GM21423 (cell line): ENCODE measurements at regions not wholly inside any gene's neighbourhood (a gene's known extent, or its start where the extent isn't known, plus 50 kb on each side); places are given as distances from the start of the nearest gene placed in this dataset.
"Not testable (repeated sequence)": the region's sequence is repeated elsewhere in the genome, so short reads cannot be mapped to it uniquely, and the experiment has no call there.

Experiments used
- ATAC-seq: cut with Tn5 transposase; IDR thresholded peaks from one replicate; pipeline ENCODE4 v1.9.1; 2021; ENCODE audit warnings: mild to moderate bottlenecking, moderate library complexity; ENCODE audit not compliant: unreplicated experiment

DNA sequence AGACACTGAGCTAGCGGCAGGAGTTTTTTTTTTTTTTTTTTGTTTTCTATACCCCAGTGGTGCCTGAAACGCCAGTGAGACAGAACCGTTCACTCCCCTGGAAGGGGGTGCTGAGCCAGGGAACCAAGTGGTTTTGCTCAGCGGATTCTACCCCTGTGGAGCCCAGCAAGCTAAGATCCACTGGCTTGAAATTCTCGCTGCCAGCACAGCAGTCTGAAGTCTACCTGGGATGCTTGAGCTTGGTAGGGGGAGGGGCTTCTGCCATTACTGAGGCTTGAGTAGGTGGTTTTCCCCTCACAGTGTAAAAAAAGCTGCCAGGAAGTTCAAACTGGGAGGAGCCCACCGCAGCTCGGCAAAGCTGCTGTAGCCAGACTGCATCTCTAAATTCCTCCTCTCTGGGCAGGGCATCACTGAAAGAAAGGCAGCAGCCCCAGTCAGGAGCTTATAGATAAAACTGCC lies 173.0 kb downstream of the DMAC1 start:
- not testable (repeated sequence) for ATAC-seq

GRCh38 chr9:7622481-7622880 lies 177.1 kb downstream of the DMAC1 start:
- ATAC-seq = no peak

DNA sequence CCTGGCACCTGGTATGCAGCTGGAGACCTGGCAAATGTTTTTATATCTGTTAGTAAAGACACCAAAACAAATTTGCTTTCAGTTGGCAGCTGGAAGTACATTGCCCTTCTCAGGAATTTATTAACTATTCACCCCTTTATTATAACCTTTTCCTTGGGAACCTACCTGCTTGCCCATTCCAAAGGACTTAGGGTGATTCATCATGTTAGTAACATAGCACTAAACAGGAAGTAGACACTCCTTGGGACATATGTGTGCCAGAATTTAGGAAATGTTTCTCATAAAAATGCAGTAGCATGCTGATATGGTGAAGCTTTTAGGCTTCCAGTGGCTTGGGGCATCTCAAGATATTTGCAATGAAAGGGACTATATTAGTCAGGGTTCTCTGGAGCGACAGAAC lies 184.2 kb downstream of the DMAC1 start:
- no peak for ATAC-seq

GRCh38 chr9:7613931-7614330 lies 185.6 kb downstream of the DMAC1 start:
- no peak for ATAC-seq

- ATAC-seq = no peak
Observed at GRCh38 chr9:7608261-7608660, 191.3 kb downstream of the DMAC1 start.

GRCh38 chr9:7607421-7607820 lies 192.2 kb downstream of the DMAC1 start:
- ATAC-seq = no peak

DNA sequence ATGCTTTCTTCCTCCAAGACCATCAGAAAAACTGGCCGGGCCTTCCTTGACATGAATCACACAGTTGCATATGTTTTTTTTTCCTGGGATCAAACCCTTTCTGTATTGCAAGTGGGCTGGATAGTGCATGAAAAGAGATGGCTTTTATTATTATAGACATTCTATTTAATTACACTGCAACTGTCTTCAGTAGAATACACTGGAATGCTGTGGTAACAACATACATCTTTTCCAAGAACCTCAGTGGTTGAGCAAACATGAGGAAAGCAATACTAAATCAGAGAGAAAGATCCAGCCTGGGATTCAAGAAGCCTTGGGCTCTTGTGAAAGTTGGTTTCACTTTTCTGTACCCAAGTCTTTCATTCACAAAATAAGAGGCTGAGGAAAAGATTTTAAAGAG lies 193.0 kb downstream of the DMAC1 start:
- no peak for ATAC-seq

DNA sequence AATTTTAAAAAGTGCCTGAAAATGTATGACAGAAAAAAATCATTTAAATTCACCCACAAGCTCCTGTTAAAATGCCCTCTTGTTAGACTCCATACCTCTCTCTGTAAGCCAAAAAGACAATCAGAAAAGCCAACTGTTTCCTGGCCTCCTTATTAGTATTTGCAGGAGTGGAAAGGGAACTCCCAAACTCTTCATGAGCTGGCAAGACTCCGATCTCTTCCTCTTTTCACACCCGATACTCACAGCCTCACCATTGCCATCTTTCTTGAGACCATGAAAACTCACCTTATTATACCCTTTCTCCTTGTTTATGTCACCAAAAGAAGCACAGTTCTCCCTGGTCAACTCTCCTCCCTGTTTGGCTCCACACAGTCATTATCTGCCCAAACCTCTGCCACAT lies 197.8 kb downstream of the DMAC1 start:
- no peak for ATAC-seq

DNA sequence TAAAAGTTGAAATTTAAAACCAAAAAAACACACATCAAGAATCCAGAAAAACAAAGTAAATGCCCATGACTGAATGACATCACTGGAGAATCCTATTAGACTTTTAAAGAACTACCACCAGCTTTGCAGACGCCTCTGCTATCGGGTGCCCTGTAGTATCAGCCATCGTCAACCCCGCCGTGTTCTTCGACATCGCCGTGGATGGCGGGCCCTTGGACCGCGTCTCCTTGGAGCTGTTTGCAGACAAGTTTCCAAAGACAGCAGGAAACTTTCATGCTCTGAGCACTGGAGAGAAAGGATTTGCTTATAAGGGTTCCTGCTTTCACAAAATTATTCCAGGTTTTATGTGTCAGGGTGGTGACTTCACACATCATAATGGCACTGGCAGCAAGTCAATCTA lies 201.9 kb downstream of the DMAC1 start:
- no peak for ATAC-seq

GRCh38 chr9:7592321-7593316 lies 207.0 kb downstream of the DMAC1 start:
- no peak for ATAC-seq

DNA sequence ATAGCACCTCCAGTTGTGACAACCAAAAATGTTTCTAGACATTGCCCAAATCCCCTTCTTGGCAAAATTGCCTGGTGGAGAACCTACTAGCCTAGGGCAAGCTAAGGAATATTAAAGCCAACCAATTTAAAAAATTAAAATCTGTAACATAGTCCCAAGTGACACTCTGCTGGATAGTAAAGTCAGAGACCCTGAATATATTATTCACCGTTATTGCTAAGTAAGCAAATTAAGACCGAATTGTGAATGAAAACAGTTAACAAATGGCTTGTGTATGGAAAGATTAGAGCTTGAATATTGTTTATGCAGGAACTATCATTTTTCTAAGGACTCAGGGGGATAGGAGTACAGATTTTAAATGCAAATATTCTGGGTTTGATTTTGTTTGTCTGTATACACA lies 208.1 kb downstream of the DMAC1 start:
- ATAC-seq = no peak

- no peak for ATAC-seq
Observed at GRCh38 chr9:7580568-7580967, 219.0 kb downstream of the DMAC1 start.

- ATAC-seq = no peak
Observed at GRCh38 chr9:7579351-7579750, 220.2 kb downstream of the DMAC1 start.

GRCh38 chr9:7578951-7579350 lies 220.6 kb downstream of the DMAC1 start:
- no peak for ATAC-seq

DNA sequence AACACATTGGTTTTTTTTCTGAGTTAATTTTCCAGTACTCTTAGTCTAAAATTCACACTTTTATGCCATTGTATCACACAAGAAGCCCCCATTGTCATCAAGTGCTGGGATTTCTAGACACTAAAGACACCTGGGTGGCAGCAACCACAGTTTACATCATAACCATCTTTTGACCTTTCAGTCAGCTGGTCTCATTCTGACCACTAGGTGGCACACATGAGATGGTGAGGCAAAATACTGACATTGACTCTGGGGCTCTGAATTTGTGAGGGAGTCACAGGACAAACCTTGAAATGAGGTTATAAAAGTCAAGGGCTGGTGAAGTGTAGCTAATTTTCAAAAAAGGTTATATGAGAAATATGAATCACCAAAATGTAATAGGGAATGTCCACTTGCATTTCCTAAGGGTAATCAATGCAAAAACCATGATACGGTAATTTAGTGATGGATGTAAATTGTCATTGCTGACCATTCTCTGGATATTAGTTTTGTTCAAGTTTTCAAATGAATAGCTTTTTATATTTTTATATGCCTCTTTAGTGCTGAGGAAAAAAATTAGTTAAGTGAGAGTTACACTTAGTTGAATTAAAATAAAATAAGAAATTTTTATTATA lies 229.4 kb downstream of the DMAC1 start:
- peak; percentile 89 for ATAC-seq

GRCh38 chr9:7567687-7568086 lies 231.9 kb downstream of the DMAC1 start:
- no peak for ATAC-seq

DNA sequence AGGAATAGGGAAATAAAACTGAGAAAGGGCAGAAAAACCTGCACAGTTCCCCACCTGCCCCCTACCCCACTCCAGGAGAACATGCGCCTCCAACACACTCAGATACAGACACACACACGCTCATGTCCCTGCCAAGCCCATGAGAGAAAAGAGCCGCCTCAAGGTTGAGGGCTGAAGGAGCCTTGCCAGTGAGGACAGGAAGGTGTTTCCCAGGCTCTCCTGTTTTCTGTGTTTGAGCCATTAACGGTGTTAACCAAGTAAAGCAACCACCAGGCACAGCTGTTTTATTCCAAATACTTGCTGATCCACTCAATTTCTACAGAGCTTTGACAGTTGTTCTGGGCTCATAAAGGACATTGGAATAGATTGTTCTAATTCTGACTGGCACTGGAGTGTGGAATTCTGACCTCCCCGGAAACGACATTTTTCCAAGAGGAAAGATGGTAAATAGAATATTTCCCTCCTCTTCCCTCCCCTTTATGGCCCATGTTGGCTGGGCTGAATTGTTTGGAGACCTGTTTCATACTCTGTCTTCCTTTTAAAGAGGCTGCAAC lies 238.0 kb downstream of the DMAC1 start:
- no peak for ATAC-seq

GRCh38 chr9:7560669-7561305 lies 238.8 kb downstream of the DMAC1 start:
- ATAC-seq = no peak

DNA sequence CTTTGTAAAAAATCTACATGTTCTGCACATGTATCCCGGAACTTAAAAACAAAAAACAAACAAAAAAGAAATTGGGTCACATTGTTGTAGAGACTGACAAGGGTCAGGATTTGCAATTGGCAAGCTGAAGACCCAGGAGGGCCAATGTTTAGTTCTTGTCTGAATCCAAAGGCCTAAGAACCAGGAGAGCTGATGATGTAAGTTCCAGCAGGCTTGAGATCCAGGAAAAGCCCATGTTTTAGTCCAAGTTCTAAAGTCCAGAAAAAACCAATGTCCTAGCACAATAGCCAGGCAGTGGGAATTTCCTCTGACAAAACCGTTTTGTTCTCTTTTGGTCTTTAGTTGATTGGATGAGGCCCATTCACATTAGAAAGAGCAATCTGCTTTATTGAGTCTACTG lies 244.9 kb downstream of the DMAC1 start:
- ATAC-seq = no peak

DNA sequence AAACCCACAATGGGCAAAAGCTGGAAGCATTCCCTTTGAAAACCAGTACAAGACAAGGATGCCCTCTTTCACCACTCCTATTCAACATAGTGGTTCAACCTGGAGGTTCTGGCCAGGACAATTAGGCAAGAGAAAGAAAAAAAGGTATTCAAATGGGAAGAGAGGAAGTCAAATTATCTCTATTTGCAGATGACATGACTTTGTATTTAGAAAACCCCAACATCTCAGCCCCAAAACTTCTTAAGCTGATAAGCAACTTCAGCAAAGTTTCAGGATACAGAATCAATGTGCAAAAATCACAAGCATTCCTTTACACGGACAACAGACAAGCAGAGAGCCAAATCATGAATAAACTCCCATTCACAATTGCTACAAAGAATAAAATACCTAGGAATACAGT lies 246.9 kb downstream of the DMAC1 start:
- ATAC-seq = not testable (repeated sequence)

GRCh38 chr9:7549249-7549648 lies 250.3 kb downstream of the DMAC1 start:
- ATAC-seq = no peak
